ENCODE measurements at regions not wholly inside any gene's neighbourhood (a gene's known extent, or its start where the extent isn't known, plus 50 kb on each side); places are given as distances from the start of the nearest gene placed in this dataset.

DNA sequence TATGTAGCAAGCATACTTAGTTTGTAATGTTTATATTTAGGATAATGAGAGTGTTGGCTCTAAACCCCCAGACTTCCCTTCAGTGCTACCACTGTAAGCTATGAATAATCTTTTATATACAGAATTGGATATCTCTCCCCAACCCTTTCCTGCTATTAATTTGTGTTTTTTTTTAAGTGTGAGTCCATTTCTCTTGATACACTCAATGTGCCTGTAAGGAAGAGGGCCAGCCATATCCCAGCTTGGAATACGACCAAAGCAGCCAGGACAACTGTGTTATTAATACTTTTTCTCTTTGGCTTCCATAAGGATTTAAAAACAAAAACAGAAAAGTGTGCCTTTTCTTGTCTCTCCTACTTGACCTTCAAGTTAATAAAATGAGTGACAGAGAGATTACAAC is 116.7 kb downstream of the SNAPC1 start:
- H3K56ac ChIP-seq (ENCODE audit: extremely low read depth, insufficient read depth, low read length): no peak overlapping the region
- H2BK120ac ChIP-seq (ENCODE audit: low read depth, low read length): no peak overlapping the region
- no peak overlapping the region for H4K91ac ChIP-seq (ENCODE audit: insufficient read depth, low read depth, low read length)
- H4K20me1 ChIP-seq (ENCODE audit: insufficient read depth, low read length): no peaks in the 10 kb centered on the region
- TF ChIP-seq FOS (IDR thresholded peaks at IDR 0.05; ENCODE audit: low read depth, low read length): no peak
- TF ChIP-seq, protein P1, sequence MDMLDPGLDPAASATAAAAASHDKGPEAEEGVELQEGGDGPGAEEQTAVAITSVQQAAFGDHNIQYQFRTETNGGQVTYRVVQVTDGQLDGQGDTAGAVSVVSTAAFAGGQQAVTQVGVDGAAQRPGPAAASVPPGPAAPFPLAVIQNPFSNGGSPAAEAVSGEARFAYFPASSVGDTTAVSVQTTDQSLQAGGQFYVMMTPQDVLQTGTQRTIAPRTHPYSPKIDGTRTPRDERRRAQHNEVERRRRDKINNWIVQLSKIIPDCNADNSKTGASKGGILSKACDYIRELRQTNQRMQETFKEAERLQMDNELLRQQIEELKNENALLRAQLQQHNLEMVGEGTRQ (IDR thresholded peaks at IDR 0.05; ENCODE audit: low read depth, low read length): no peak
- no peak for TF ChIP-seq MXI1 (IDR thresholded peaks at IDR 0.05; ENCODE audit: borderline replicate concordance, low read depth, low read length)
- no peak for TF ChIP-seq RAD21 (IDR thresholded peaks at IDR 0.05; ENCODE audit: low read length)
- no peak for TF ChIP-seq MAFK (IDR thresholded peaks at IDR 0.05; ENCODE audit: low read depth, low read length)
- no peak for TF ChIP-seq RCOR1 (IDR thresholded peaks at IDR 0.05; ENCODE audit: insufficient replicate concordance, low read length)
- no peak for TF ChIP-seq CTCF (conservative IDR thresholded peaks at IDR 0.05; ENCODE audit: low read depth, low read length)
- no peak for TF ChIP-seq CHD1 (IDR thresholded peaks at IDR 0.05; ENCODE audit: low read depth, low read length)
- TF ChIP-seq CEBPB (IDR thresholded peaks at IDR 0.05; ENCODE audit: low read depth, low read length): no peak
- TF ChIP-seq BHLHE40 (IDR thresholded peaks at IDR 0.05; ENCODE audit: low read depth, low read length): no peak
- no peak for TF ChIP-seq RFX5 (IDR thresholded peaks at IDR 0.05; ENCODE audit: low read depth, low read length)
- no peak for TF ChIP-seq POLR2A (IDR thresholded peaks at IDR 0.05; ENCODE audit: low read depth, low read length)
- TF ChIP-seq, protein P2, sequence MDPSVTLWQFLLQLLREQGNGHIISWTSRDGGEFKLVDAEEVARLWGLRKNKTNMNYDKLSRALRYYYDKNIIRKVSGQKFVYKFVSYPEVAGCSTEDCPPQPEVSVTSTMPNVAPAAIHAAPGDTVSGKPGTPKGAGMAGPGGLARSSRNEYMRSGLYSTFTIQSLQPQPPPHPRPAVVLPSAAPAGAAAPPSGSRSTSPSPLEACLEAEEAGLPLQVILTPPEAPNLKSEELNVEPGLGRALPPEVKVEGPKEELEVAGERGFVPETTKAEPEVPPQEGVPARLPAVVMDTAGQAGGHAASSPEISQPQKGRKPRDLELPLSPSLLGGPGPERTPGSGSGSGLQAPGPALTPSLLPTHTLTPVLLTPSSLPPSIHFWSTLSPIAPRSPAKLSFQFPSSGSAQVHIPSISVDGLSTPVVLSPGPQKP (IDR thresholded peaks at IDR 0.05; ENCODE audit: borderline replicate concordance, low read depth, low read length): no peak
- TF ChIP-seq MAZ (IDR thresholded peaks at IDR 0.05; ENCODE audit: borderline replicate concordance, low read depth, low read length): no peak
- TF ChIP-seq SMC3 (IDR thresholded peaks at IDR 0.05; ENCODE audit: low read depth, low read length): no peak
- TF ChIP-seq NFE2L2 (IDR thresholded peaks at IDR 0.05; ENCODE audit: low read depth, low read length): no peak
- no peak overlapping the region for H3K4me3 ChIP-seq (ENCODE audit: insufficient read depth, low read depth, low read length)
- CTCF ChIA-PET: interaction anchor here (0.7 kb wide), 1 partner anchor 35 kb away, joined by 4 read pairs; no protein-coding TSS in a partner anchor
- H4K5ac ChIP-seq (ENCODE audit: low read depth, low read length): no peak overlapping the region
- H3K14ac ChIP-seq (replicated peaks; ENCODE audit: low read depth, low read length): no peak overlapping the region
- no peaks in the 10 kb centered on the region for H3K36me3 ChIP-seq (ENCODE audit: control insufficient read depth, insufficient read depth, low read length)
- in situ Hi-C loops (cut with MboI; ENCODE audit: low sequenced_read_pairs): no loop called here
- ATAC-seq (ENCODE audit: low read depth) (no peak), DNase-seq (no peak)
- H3K79me1 ChIP-seq (ENCODE audit: low read depth in 1 of 2, low read length in 2 of 2): no peaks in the 10 kb centered on the region
- H3K9ac ChIP-seq (ENCODE audit: low read depth, low read length): no peak overlapping the region
- WGBS, 2 experiments (ENCODE audit: extremely low coverage in 2 of 2, insufficient read length in 1 of 2): no CpG with 5 or more reads among the region's 1 CpG
- no peak overlapping the region for H2BK15ac ChIP-seq (ENCODE audit: low read depth, low read length)
- H3K9me1 ChIP-seq (ENCODE audit: insufficient read depth, low read length): no peaks in the 10 kb centered on the region
- H3K9me3 ChIP-seq (ENCODE audit: control insufficient read depth, insufficient read depth, low read length): no peaks in the 10 kb centered on the region
- dilution Hi-C loops (cut with HindIII; ENCODE audit: low sequenced_read_pairs, unreplicated experiment): no loop called here
- intact Hi-C loops (cut with micrococcal nuclease): no loop called here
- no peak overlapping the region for H2BK20ac ChIP-seq (ENCODE audit: low read depth, low read length)
- H3K4me1 ChIP-seq (ENCODE audit: control insufficient read depth, insufficient read depth, low read length): no peaks in the 10 kb centered on the region
- H3K4ac ChIP-seq (ENCODE audit: low read depth, low read length): no peak overlapping the region
- no peak overlapping the region for H2BK5ac ChIP-seq (ENCODE audit: low read depth, low read length, poor library complexity, severe bottlenecking)
- no peak overlapping the region for H3K23ac ChIP-seq (ENCODE audit: low read depth, low read length)
- no peak overlapping the region for H3K4me2 ChIP-seq (ENCODE audit: low read depth, low read length)
- no TSS peak for BruUV-seq (replicated peaks)
- peaks cover 47% of the 10 kb centered on the region for H3K27me3 ChIP-seq (ENCODE audit: control insufficient read depth, insufficient read depth, low read length)
- no peak overlapping the region for H2AK9ac ChIP-seq (replicated peaks; ENCODE audit: low read depth, low read length, poor library complexity)
- no peak overlapping the region for H2AK5ac ChIP-seq (ENCODE audit: low read depth, low read length)
- no peak overlapping the region for H3K18ac ChIP-seq (ENCODE audit: low read depth, low read length)
- H3K27ac ChIP-seq (ENCODE audit: insufficient read depth, low read length): no peak overlapping the region
- H2AFZ ChIP-seq (replicated peaks; ENCODE audit: low read length, poor library complexity): no peak overlapping the region
- H4K8ac ChIP-seq (ENCODE audit: low read depth in 2 of 2, low read length in 2 of 2): no peak overlapping the region
- POLR2A ChIA-PET (ENCODE audit: unreplicated experiment): no interaction called here

All from IMR-90 (cell line).